NT2/D1 (cell line): ENCODE measurements at regions not wholly inside any gene's neighbourhood (a gene's known extent, or its start where the extent isn't known, plus 50 kb on each side); places are given as distances from the start of the nearest gene placed in this dataset.

Experiments
- SUZ12 ChIP-seq: IDR thresholded peaks from 2 replicates; pipeline ENCODE4 v1.6.1; 2011; ENCODE audit not compliant: insufficient read length, insufficient read depth; ENCODE audit errors: extremely low read depth
- YY1 ChIP-seq: IDR thresholded peaks from 2 replicates; pipeline ENCODE4 v1.6.1; 2011; ENCODE audit not compliant: insufficient read length, insufficient read depth
- ZNF274 ChIP-seq: IDR thresholded peaks from 2 replicates; pipeline ENCODE4 v1.6.1; 2011; ENCODE audit warnings: mild to moderate bottlenecking, low read depth, low read length

- no peak for TF ChIP-seq YY1
- TF ChIP-seq ZNF274, result no peak
- TF ChIP-seq SUZ12, result no peak
Observed at GRCh38 chr6:1035401-1035800, 276.5 kb upstream of the FOXQ1 start.
